HG02642 (cell line): ENCODE measurements at regions not wholly inside any gene's neighbourhood (a gene's known extent, or its start where the extent isn't known, plus 50 kb on each side); places are given as distances from the start of the nearest gene placed in this dataset.
"Not testable (repeated sequence)": the region's sequence is repeated elsewhere in the genome, so short reads cannot be mapped to it uniquely, and the experiment has no call there.

Experiments
- ATAC-seq: cut with Tn5 transposase; IDR thresholded peaks from one replicate; pipeline ENCODE4 v1.9.1; 2021; ENCODE audit warnings: mild to moderate bottlenecking; ENCODE audit not compliant: unreplicated experiment, poor library complexity

- no peak for ATAC-seq
Observed at GRCh38 chr2:56912490-56912889, 728.7 kb downstream of the CCDC85A start.

- no peak for ATAC-seq
Observed at GRCh38 chr2:56918790-56919189, 735.0 kb downstream of the CCDC85A start.

GRCh38 chr2:56933976-56934375, 750.2 kb downstream of the CCDC85A start:
- no peak for ATAC-seq

GRCh38 chr2:56934866-56935265, 751.1 kb downstream of the CCDC85A start:
- ATAC-seq = no peak

GRCh38 chr2:56940054-56940453, 756.3 kb downstream of the CCDC85A start:
- ATAC-seq = no peak

GRCh38 chr2:56952871-56953270, 769.1 kb downstream of the CCDC85A start:
- ATAC-seq = no peak

GRCh38 chr2:56960581-56960980, 776.8 kb downstream of the CCDC85A start:
- no peak for ATAC-seq

- no peak for ATAC-seq
Observed at GRCh38 chr2:56962673-56963072, 778.9 kb downstream of the CCDC85A start.

- ATAC-seq = no peak
Observed at GRCh38 chr2:56969513-56969912, 785.7 kb downstream of the CCDC85A start.

- ATAC-seq = no peak
Observed at GRCh38 chr2:56971383-56971974, 787.7 kb downstream of the CCDC85A start.

GRCh38 chr2:56981554-56981953, 797.8 kb downstream of the CCDC85A start:
- ATAC-seq = no peak

- no peak for ATAC-seq
Observed at GRCh38 chr2:56985609-56986008, 801.8 kb downstream of the CCDC85A start.

- no peak for ATAC-seq
Observed at GRCh38 chr2:57022496-57022895, 838.7 kb downstream of the CCDC85A start.

- ATAC-seq = no peak
Observed at GRCh38 chr2:57044931-57045635, 861.3 kb downstream of the CCDC85A start.

- no peak for ATAC-seq
Observed at GRCh38 chr2:57049273-57049672, 865.5 kb downstream of the CCDC85A start.

GRCh38 chr2:57050007-57050406, 866.2 kb downstream of the CCDC85A start:
- no peak for ATAC-seq

GRCh38 chr2:57066301-57066700, 882.5 kb downstream of the CCDC85A start:
- ATAC-seq = not testable (repeated sequence)

GRCh38 chr2:57075226-57075625, 891.4 kb downstream of the CCDC85A start:
- no peak for ATAC-seq

- no peak for ATAC-seq
Observed at GRCh38 chr2:57080035-57080434, 896.2 kb downstream of the CCDC85A start.

- no peak for ATAC-seq
Observed at GRCh38 chr2:57084697-57085281, 901.0 kb downstream of the CCDC85A start.

- ATAC-seq = no peak
Observed at GRCh38 chr2:57093020-57093419, 909.2 kb downstream of the CCDC85A start.

- no peak for ATAC-seq
Observed at GRCh38 chr2:57097855-57098254, 914.1 kb downstream of the CCDC85A start.
